Mammary epithelial cell (primary cell): ENCODE measurements at regions not wholly inside any gene's neighbourhood (a gene's known extent, or its start where the extent isn't known, plus 50 kb on each side); places are given as distances from the start of the nearest gene placed in this dataset.

Experiments
- CTCF ChIP-seq, 2 donors: IDR thresholded peaks in 1 of 2; conservative IDR thresholded peaks in 1 of 2; 2 replicates each; pipeline ENCODE4 v1.5.1; 2011 to 2012; ENCODE audit warnings: inconsistent platforms in 2 of 2, low read length in 2 of 2, mild to moderate bottlenecking in 2 of 2, control low read depth in 1 of 2, low read depth in 1 of 2; ENCODE audit not compliant: insufficient read depth in 1 of 2; ENCODE audit errors: extremely low read depth in 1 of 2
- EZH2 ChIP-seq: IDR thresholded peaks from 2 replicates; pipeline ENCODE4 v1.6.1; 2012; ENCODE audit warnings: low read length, inconsistent platforms, borderline replicate concordance

- no peak for TF ChIP-seq CTCF (conservative IDR thresholded peaks at IDR 0.05 in 1 of 2, IDR thresholded peaks at IDR 0.05 in 1 of 2; ENCODE audit: extremely low read depth in 1 of 2, insufficient read depth in 1 of 2, low read depth in 1 of 2, low read length in 2 of 2)
- no peak for TF ChIP-seq EZH2
Measured at GRCh38 chr13:74476365-74476764, 342.2 kb upstream of the KLF12 start.
